Progenitor cell of endocrine pancreas (in vitro differentiated cells): ENCODE measurements at regions not wholly inside any gene's neighbourhood (a gene's known extent, or its start where the extent isn't known, plus 50 kb on each side); places are given as distances from the start of the nearest gene placed in this dataset.
A peak's percentile ranks its signal among the peaks of the same experiment; 100 is the strongest.

ENCODE experiments used
- DNase-seq: peaks from one replicate; pipeline ENCODE4 v3.0.0; 2021; ENCODE audit warnings: low spot score; ENCODE audit not compliant: unreplicated experiment
- H3K27ac Mint-ChIP-seq: 2 replicates; pipeline ENCODE4 v1.8.0; 2021; ENCODE audit warnings: mild to moderate bottlenecking, moderate library complexity, mixed read lengths
- H3K27me3 Mint-ChIP-seq: 2 replicates; pipeline ENCODE4 v1.8.0; 2021; ENCODE audit warnings: mixed read lengths
- H3K36me3 Mint-ChIP-seq: 2 replicates; pipeline ENCODE4 v1.8.0; 2022; ENCODE audit warnings: mixed read lengths; ENCODE audit not compliant: insufficient read depth
- H3K4me1 Mint-ChIP-seq: 2 replicates; pipeline ENCODE4 v1.8.0; 2021; ENCODE audit warnings: low read depth, mixed read lengths
- H3K4me3 Mint-ChIP-seq: 2 replicates; pipeline ENCODE4 v1.8.0; 2021; ENCODE audit warnings: low read depth, mild to moderate bottlenecking, moderate library complexity, mixed read lengths
- H3K9me3 Mint-ChIP-seq: 2 replicates; pipeline ENCODE4 v1.8.0; 2021; ENCODE audit warnings: low read depth, mixed read lengths
- TF ChIP-seq, protein P1 (sequence below): fragments of 200-600 bp; sonication (generic); IDR thresholded peaks from one replicate; pipeline ENCODE4 v1.5.0; 2021; ENCODE audit warnings: antibody characterized with exemption, mild to moderate bottlenecking; ENCODE audit not compliant: unreplicated experiment

DNA sequence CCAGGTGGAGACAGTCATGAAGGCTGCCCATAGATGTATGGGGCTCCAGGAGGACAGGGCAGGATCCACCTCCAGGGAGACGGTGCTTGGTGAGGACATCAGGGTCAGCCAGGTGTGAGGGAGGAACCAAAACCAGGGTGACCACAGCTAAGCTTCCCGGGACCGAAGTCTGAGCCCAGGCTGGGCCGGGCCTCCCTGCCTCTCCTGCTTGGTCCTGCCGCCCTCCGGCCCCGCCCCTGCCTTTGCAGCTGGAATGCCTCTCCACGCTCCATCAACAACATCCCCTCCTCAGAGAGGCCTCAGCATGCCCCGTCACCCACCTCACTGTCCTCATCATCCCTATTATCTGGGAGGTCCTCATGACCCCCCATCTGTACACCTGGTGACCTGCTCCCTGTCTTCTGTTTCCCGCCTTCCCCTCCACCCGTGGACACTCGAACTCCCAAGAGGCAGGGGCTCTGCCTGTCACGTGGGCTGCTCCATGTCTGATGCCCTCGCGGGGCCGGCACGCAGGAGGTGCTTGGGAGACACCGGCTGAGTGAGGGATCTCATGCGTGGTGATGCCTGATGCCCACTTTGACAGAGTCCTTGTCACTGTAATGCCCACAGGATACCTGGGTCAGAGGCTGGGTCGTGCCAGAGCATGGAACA is 59.4 kb downstream of the RTL6 start:
- Mint-ChIP-seq H3K27ac (no peak overlapping the region), H3K27me3 (peaks cover 6% of the 10 kb centered on the region), H3K36me3 (no peaks in the 10 kb centered on the region), H3K4me1 (no peaks in the 10 kb centered on the region), H3K4me3 (no peak overlapping the region), H3K9me3 (no peaks in the 10 kb centered on the region)
- TF ChIP-seq, protein P1, sequence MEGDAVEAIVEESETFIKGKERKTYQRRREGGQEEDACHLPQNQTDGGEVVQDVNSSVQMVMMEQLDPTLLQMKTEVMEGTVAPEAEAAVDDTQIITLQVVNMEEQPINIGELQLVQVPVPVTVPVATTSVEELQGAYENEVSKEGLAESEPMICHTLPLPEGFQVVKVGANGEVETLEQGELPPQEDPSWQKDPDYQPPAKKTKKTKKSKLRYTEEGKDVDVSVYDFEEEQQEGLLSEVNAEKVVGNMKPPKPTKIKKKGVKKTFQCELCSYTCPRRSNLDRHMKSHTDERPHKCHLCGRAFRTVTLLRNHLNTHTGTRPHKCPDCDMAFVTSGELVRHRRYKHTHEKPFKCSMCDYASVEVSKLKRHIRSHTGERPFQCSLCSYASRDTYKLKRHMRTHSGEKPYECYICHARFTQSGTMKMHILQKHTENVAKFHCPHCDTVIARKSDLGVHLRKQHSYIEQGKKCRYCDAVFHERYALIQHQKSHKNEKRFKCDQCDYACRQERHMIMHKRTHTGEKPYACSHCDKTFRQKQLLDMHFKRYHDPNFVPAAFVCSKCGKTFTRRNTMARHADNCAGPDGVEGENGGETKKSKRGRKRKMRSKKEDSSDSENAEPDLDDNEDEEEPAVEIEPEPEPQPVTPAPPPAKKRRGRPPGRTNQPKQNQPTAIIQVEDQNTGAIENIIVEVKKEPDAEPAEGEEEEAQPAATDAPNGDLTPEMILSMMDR: no peak
- no peak for DNase-seq

DNA sequence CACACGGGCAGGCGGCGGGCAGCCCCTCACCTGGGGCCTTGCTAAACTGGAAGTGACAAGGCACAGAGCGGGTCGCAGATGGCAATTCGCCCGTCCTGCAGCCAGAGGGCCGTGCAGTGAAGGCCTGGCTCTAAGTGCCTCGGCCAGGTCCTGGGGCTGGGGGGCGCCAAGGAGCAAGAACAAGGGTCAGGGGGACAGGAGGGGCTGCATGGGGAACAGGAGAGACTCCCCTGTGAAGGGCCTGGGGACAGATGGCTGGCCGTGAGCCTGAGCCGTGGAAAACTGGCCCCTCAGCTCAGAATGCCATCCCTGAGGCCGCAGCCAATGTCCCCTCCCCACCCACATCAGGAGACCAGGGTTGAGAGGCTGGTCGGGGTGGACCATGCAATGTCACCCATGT is 60.0 kb downstream of the RTL6 start:
- TF ChIP-seq, protein P1: peak; percentile 19
- no peak for DNase-seq
- H3K4me1 Mint-ChIP-seq: no peaks in the 10 kb centered on the region
- H3K27me3 Mint-ChIP-seq: peaks cover 3% of the 10 kb centered on the region
- H3K36me3 Mint-ChIP-seq: no peaks in the 10 kb centered on the region
- H3K27ac Mint-ChIP-seq: no peak overlapping the region
- no peak overlapping the region for H3K4me3 Mint-ChIP-seq
- H3K9me3 Mint-ChIP-seq: no peaks in the 10 kb centered on the region

DNA sequence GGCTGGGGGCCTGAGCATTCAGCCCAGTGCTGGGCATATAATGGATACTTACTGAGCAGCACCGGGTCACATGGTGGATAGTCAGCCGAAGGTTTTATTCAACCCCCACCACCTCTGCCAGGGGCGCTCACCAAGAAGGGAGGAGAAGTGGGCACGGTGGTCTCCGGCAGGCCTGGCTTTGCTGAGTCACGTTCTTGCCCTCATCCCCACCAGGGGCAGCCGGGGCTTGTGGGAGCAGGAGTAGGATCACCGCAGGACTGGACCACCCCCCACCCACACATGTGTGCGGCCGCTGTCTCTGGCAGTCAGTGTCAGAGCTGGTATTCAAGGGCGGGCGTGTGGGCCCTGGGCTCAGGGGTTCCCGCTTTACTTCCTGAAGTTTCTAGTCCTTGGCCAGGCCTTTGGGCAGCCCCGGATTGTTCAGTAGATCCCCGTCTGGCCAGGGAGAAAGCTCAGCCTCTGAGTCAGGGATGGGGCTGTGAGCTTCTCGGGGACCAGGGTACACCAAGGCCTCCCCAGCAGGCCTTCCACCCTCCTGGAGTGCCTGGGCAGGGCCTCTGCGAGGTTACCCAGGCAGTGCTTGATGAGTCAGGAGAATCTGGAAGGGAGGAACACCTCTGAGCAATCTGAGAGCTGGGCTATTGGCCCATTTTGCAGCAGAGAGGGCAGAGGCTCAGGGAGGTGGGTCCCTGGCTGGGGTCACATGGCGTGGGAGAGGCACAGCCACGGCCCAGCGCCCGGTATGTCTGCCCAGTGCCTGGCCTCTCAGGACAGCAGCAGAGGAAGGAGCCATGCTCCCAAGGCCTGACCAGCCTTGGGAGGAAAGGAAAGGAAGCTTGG is 60.6 kb downstream of the RTL6 start:
- Mint-ChIP-seq H3K9me3 (no peaks in the 10 kb centered on the region), H3K36me3 (no peaks in the 10 kb centered on the region), H3K4me3 (no peak overlapping the region), H3K27ac (no peak overlapping the region), H3K27me3 (no peaks in the 10 kb centered on the region), H3K4me1 (peaks cover 4% of the 10 kb centered on the region)
- TF ChIP-seq, protein P1: no peak
- DNase-seq: no peak

DNA sequence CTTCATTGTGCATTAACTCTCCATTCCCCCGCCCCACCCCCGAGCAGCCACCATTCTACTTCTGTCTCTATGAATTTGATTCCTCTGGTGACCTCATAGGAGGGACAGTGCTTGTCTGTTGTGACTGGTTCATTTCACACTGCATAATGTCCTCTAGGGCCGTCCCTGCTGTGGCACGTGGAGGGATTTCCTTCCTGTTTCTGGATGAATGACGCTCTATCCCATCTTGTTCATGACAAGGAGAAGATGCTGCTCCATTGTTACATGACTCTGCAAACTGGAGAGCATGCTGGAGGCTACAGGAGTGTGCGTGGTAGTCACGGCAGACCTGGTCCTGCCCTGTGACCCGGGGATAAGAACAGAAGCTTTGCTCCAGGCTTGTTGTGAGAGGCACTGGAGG is 61.3 kb downstream of the RTL6 start:
- TF ChIP-seq, protein P1: no peak
- no peak for DNase-seq
- H3K4me3 Mint-ChIP-seq: no peak overlapping the region
- no peak overlapping the region for H3K27ac Mint-ChIP-seq
- no peaks in the 10 kb centered on the region for H3K9me3 Mint-ChIP-seq
- H3K4me1 Mint-ChIP-seq: peaks cover 6% of the 10 kb centered on the region
- H3K36me3 Mint-ChIP-seq: no peaks in the 10 kb centered on the region
- H3K27me3 Mint-ChIP-seq: no peaks in the 10 kb centered on the region

DNA sequence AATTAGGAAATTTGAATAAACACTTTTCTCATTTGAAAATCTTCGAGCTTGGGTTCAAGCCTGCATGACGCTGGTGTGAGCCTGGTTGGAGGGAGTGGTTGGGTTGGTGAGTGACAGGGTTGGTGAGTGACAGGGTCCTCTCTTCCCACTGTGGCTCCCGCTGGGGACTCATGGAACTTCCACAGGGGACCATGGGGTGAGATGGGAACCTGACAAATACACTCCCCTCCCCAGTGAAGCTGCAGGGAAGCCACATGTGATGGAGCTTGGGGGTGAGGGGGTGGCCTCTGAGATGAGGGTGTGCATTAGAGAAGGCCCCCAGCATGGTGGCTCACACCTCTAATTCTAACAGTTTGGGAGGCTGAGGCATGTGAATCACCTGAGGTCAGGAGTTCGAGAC is 66.8 kb downstream of the RTL6 start:
- TF ChIP-seq, protein P1: no peak
- DNase-seq: no peak
- Mint-ChIP-seq H3K27ac (no peak overlapping the region), H3K9me3 (no peaks in the 10 kb centered on the region), H3K4me3 (no peak overlapping the region), H3K27me3 (peaks cover 7% of the 10 kb centered on the region), H3K4me1 (peaks cover 18% of the 10 kb centered on the region), H3K36me3 (no peaks in the 10 kb centered on the region)
